ENCODE measurements at regions not wholly inside any gene's neighbourhood (a gene's known extent, or its start where the extent isn't known, plus 50 kb on each side); places are given as distances from the start of the nearest gene placed in this dataset.
A peak's percentile ranks its signal among the peaks of the same experiment; 100 is the strongest.

DNA sequence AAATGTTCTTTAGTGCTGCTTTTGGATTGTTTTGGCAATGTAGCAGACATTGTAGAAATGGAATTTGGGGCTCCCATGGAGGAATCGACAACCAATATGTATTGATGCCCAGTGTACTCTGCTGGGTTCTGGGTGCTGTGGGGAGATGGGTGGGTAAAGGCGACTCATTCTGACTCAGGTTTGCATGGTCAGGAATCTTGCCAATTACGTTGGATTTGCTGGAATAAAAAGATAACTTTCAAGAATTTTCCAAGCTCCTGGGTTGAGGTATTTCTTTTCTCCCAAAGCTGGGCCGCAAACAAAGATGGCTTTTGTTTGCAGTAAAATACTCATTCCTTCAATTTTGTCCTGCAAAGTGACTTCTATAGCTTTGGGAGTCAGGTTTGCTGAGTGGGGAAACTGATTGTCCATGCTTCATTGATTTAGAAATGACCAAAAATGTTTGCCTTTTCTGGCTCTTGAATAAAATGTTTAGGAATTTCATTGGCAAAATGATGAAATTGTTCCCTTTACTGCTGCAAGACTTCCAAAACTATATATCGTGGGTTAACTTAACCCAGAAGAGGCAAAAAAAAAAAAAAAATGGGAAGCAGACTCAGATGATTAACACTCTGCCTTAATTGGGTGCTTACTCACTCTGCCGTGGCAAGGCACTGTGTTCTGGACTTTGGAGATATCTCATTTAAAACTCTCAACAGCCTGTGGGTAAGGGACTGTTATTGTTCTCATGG, 57.0 kb downstream of the RTL9 start (continued):
- TF ChIP-seq, protein P1, sequence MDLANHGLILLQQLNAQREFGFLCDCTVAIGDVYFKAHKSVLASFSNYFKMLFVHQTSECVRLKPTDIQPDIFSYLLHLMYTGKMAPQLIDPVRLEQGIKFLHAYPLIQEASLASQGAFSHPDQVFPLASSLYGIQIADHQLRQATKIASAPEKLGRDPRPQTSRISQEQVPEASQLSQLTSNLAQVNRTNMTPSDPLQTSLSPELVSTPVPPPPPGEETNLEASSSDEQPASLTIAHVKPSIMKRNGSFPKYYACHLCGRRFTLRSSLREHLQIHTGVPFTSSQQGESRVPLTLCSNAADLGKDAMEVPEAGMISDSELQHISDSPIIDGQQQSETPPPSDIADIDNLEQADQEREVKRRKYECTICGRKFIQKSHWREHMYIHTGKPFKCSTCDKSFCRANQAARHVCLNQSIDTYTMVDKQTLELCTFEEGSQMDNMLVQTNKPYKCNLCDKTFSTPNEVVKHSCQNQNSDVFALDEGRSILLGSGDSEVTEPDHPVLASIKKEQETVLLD (IDR thresholded peaks at IDR 0.05): no peak
- TF ChIP-seq ARID1B (IDR thresholded peaks at IDR 0.05): peak; percentile 46
- no peak for TF ChIP-seq FOXJ3 (CRISPR knock-in tag; IDR thresholded peaks at IDR 0.05)
- no peak for TF ChIP-seq KDM1A (IDR thresholded peaks at IDR 0.05)
- TF ChIP-seq HLTF (IDR thresholded peaks at IDR 0.05): no peak
- TF ChIP-seq HMG20A (CRISPR knock-in tag; conservative IDR thresholded peaks at IDR 0.05): no peak
- TF ChIP-seq NCOA4 (IDR thresholded peaks at IDR 0.05; ENCODE audit: partially characterized antibody): no peak
- peak; percentile 25; the same call in 1 of the 2 replicates for TF ChIP-seq NFE2 (IDR thresholded peaks at IDR 0.05; ENCODE audit: low read depth)
- TF ChIP-seq IRF9 (tag; IDR thresholded peaks at IDR 0.05): no peak
- TF ChIP-seq SAFB (IDR thresholded peaks at IDR 0.05; ENCODE audit: borderline replicate concordance, low read depth, low read length): no peak
- no peak for TF ChIP-seq MYNN (IDR thresholded peaks at IDR 0.05)
- TF ChIP-seq MYNN (CRISPR knock-in tag; IDR thresholded peaks at IDR 0.05): no peak
- TF ChIP-seq RB1 (IDR thresholded peaks at IDR 0.05; ENCODE audit: low read depth): no peak
